Hypothalamus (tissue), 51 donors: ENCODE measurements at regions not wholly inside any gene's neighbourhood (a gene's known extent, or its start where the extent isn't known, plus 50 kb on each side); places are given as distances from the start of the nearest gene placed in this dataset.
"Not testable (repeated sequence)": the region's sequence is repeated elsewhere in the genome, so short reads cannot be mapped to it uniquely, and the experiment has no call there.

Source experiments
- DNase-seq, 51 donors: peaks; one replicate each; lab custom pipeline; 2025; lab: John Stamatoyannopoulos, UW

- no peak for DNase-seq
Measured at GRCh38 chr1:47593013-47593568, 155.2 kb downstream of the FOXD2 start.

- no peak for DNase-seq
Measured at GRCh38 chr1:47593598-47594285, 155.9 kb downstream of the FOXD2 start.

GRCh38 chr1:47594627-47595026, 156.8 kb downstream of the FOXD2 start:
- no peak for DNase-seq

- DNase-seq, result no peak
Measured at GRCh38 chr1:47596328-47596727, 158.5 kb downstream of the FOXD2 start.

GRCh38 chr1:47598357-47598756, 160.5 kb downstream of the FOXD2 start:
- DNase-seq, result no peak

- no peak for DNase-seq
Measured at GRCh38 chr1:47599777-47600176, 161.9 kb downstream of the FOXD2 start.

GRCh38 chr1:47602491-47602890, 164.6 kb downstream of the FOXD2 start:
- not testable (repeated sequence) for DNase-seq

- DNase-seq, result not testable (repeated sequence)
Measured at GRCh38 chr1:47604869-47605268, 167.0 kb downstream of the FOXD2 start.

- DNase-seq, result no peak
Measured at GRCh38 chr1:47608296-47608875, 170.5 kb downstream of the FOXD2 start.

GRCh38 chr1:47611992-47612391, 174.1 kb downstream of the FOXD2 start:
- no peak for DNase-seq

GRCh38 chr1:47612819-47613218, 175.0 kb downstream of the FOXD2 start:
- no peak for DNase-seq

- DNase-seq, result no peak
Measured at GRCh38 chr1:47616036-47616435, 178.2 kb downstream of the FOXD2 start.

- DNase-seq, result no peak
Measured at GRCh38 chr1:47616906-47617305, 179.1 kb downstream of the FOXD2 start.

- DNase-seq, result no peak
Measured at GRCh38 chr1:47617381-47618221, 179.8 kb downstream of the FOXD2 start.

- no peak for DNase-seq
Measured at GRCh38 chr1:47618222-47618720, 180.4 kb downstream of the FOXD2 start.

GRCh38 chr1:47618830-47619229, 181.0 kb downstream of the FOXD2 start:
- DNase-seq, result no peak

- no peak for DNase-seq
Measured at GRCh38 chr1:47621483-47621882, 183.6 kb downstream of the FOXD2 start.

GRCh38 chr1:47621977-47622376, 184.1 kb downstream of the FOXD2 start:
- DNase-seq, result no peak

- DNase-seq, result no peak
Measured at GRCh38 chr1:47622776-47623556, 185.1 kb downstream of the FOXD2 start.

- DNase-seq, result no peak
Measured at GRCh38 chr1:47623557-47623940, 185.7 kb downstream of the FOXD2 start.
